ENCODE measurements at regions not wholly inside any gene's neighbourhood (a gene's known extent, or its start where the extent isn't known, plus 50 kb on each side); places are given as distances from the start of the nearest gene placed in this dataset.

DNA sequence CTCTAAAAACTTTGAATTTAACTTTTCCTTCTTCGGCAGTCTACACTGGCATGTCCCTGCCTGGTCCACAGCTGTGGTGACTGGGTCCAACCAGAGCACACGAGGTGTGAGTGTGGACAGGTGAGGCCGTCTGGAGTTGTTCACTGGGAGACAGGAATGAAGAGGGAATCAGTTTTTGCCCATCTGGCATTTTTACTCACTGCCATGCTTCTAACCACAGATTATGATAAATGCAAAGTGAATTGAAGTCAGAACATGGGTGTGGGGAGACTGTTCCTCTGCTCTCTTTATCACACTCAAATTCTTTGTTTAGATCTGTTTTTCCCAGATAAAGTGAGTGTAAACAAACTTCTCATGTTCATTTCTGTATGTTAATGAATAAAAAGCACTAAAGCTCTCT is 54.7 kb upstream of the PIEZO2 start:
- TF ChIP-seq CTCF (IDR thresholded peaks at IDR 0.05) (no peak), EP300 (IDR thresholded peaks at IDR 0.05) (no peak), POLR2AphosphoS5 (IDR thresholded peaks at IDR 0.05) (no peak)
